ENCODE measurements at regions not wholly inside any gene's neighbourhood (a gene's known extent, or its start where the extent isn't known, plus 50 kb on each side); places are given as distances from the start of the nearest gene placed in this dataset.

DNA sequence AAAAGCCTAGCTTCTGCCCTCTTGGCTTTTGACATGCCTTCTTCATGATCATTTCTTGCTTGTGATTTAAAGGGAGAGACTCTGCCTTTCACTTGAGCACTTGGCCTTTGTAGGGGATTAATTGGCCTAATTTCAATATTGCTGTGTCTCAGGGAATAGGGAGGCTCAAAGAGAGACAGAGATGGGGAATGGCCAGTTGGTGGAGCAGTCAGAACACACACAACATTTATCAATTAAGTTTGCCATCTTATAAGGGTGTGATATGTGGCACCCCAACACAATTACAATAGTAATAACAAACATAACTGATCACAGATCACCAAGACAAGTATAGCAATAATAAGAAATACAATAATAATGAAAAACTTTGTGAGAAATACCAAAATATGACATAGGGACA lies 122.5 kb upstream of the VCX start:
- Histone ChIP-seq H3K4me2 (ENCODE audit: insufficient read depth, low read length) (no peak overlapping the region), H3K27ac (ENCODE audit: insufficient read depth, low read depth, low read length) (no peak overlapping the region), H3K9me3 (replicated peaks; ENCODE audit: control insufficient read depth, insufficient read depth, low read length) (no peaks in the 10 kb centered on the region), H3K4me3 (replicated peaks in 1 of 3; ENCODE audit: insufficient read depth in 1 of 3, low read depth in 1 of 3, low read length in 3 of 3) (no peak overlapping the region), H3K9ac (replicated peaks; ENCODE audit: extremely low read depth, insufficient read depth, low read length) (no peak overlapping the region), H3K4me1 (ENCODE audit: control insufficient read depth, extremely low read depth, insufficient read depth, low read length) (no peaks in the 10 kb centered on the region), H3K9me1 (replicated peaks; ENCODE audit: control insufficient read depth, extremely low read depth, insufficient read depth, low read length) (no peaks in the 10 kb centered on the region), H4K20me1 (replicated peaks; ENCODE audit: control insufficient read depth, extremely low read depth, insufficient read depth, low read length) (no peaks in the 10 kb centered on the region), H3K79me2 (ENCODE audit: control insufficient read depth, insufficient read depth, low read length) (no peaks in the 10 kb centered on the region), H3K36me3 (ENCODE audit: control insufficient read depth in 2 of 2, extremely low read depth in 1 of 2, insufficient read depth in 2 of 2, low read length in 2 of 2) (no peaks in the 10 kb centered on the region), H2AFZ (ENCODE audit: low read depth, low read length) (no peak overlapping the region), H3K27me3 (ENCODE audit: control insufficient read depth in 2 of 2, insufficient read depth in 2 of 2, low read length in 2 of 2) (no peaks in the 10 kb centered on the region)
- dilution Hi-C loops (cut with MboI; ENCODE audit: extremely low pct_ligation_motif_present, low sequenced_read_pairs) (no loop called here), intact Hi-C loops (cut with micrococcal nuclease) (no loop called here)
- ChIA-PET CTCF (no interaction called here), POLR2A (no interaction called here)
- no peak for TF ChIP-seq MYC (IDR thresholded peaks at IDR 0.05; ENCODE audit: low read depth, low read length)
- TF ChIP-seq JUN (IDR thresholded peaks at IDR 0.05; ENCODE audit: borderline replicate concordance, insufficient read depth, insufficient read length, low read depth) = no peak
- TF ChIP-seq, protein P1, sequence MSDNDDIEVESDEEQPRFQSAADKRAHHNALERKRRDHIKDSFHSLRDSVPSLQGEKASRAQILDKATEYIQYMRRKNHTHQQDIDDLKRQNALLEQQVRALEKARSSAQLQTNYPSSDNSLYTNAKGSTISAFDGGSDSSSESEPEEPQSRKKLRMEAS (IDR thresholded peaks at IDR 0.05; ENCODE audit: insufficient read depth, insufficient read length) = no peak
- TF ChIP-seq, protein P2, sequence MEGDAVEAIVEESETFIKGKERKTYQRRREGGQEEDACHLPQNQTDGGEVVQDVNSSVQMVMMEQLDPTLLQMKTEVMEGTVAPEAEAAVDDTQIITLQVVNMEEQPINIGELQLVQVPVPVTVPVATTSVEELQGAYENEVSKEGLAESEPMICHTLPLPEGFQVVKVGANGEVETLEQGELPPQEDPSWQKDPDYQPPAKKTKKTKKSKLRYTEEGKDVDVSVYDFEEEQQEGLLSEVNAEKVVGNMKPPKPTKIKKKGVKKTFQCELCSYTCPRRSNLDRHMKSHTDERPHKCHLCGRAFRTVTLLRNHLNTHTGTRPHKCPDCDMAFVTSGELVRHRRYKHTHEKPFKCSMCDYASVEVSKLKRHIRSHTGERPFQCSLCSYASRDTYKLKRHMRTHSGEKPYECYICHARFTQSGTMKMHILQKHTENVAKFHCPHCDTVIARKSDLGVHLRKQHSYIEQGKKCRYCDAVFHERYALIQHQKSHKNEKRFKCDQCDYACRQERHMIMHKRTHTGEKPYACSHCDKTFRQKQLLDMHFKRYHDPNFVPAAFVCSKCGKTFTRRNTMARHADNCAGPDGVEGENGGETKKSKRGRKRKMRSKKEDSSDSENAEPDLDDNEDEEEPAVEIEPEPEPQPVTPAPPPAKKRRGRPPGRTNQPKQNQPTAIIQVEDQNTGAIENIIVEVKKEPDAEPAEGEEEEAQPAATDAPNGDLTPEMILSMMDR (IDR thresholded peaks at IDR 0.05; ENCODE audit: extremely low read depth in 1 of 2, insufficient read depth in 1 of 2, low read depth in 1 of 2, low read length in 2 of 2) = no peak
- TF ChIP-seq GATA2 (IDR thresholded peaks at IDR 0.05; ENCODE audit: insufficient read depth, insufficient read length, low read depth, low read length) = no peak
- TF ChIP-seq FOS (IDR thresholded peaks at IDR 0.05; ENCODE audit: borderline replicate concordance, insufficient read depth, low read length) = no peak
- TF ChIP-seq POLR2AphosphoS5 (IDR thresholded peaks at IDR 0.05; ENCODE audit: insufficient read depth, low read depth, low read length) = no peak
- TF ChIP-seq POLR2A (IDR thresholded peaks at IDR 0.05; ENCODE audit: low read depth, low read length) = no peak
- TF ChIP-seq EZH2 (IDR thresholded peaks at IDR 0.05; ENCODE audit: borderline replicate concordance, low read depth, low read length, severe bottlenecking) = no peak
- no peak for DNase-seq (ENCODE audit: low read depth, low spot score)
- FAIRE-seq = no peak
- no TSS peak for BruUV-seq (replicated peaks)
